GM23338 (cell line): ENCODE measurements at regions not wholly inside any gene's neighbourhood (a gene's known extent, or its start where the extent isn't known, plus 50 kb on each side); places are given as distances from the start of the nearest gene placed in this dataset.

Experiments
- CREB1 ChIP-seq: fragments of 250-450 bp; sonication (Bioruptor Pico); IDR thresholded peaks from 2 replicates; pipeline ENCODE4 v1.5.0; 2020; ENCODE audit warnings: low read depth, mild to moderate bottlenecking, moderate library complexity
- CTCF ChIP-seq, 2 experiments: fragments of 200-600 bp in 1 of 2; sonication (generic) in 1 of 2; conservative IDR thresholded peaks; 2 replicates each; pipeline versions ENCODE4 v1.5.1 to v1.6.1; 2016 to 2017; ENCODE audit warnings: antibody characterized with exemption in 2 of 2, low read depth in 2 of 2, mild to moderate bottlenecking in 2 of 2, moderate library complexity in 1 of 2
- ETS1 ChIP-seq: IDR thresholded peaks from 2 replicates; pipeline ENCODE4 v1.6.1; 2016; ENCODE audit warnings: antibody characterized with exemption
- EZH2 ChIP-seq: fragments of 200-600 bp; sonication (generic); IDR thresholded peaks from one replicate; pipeline ENCODE4 v1.8.0; 2017; ENCODE audit warnings: antibody characterized with exemption, mild to moderate bottlenecking, low read depth; ENCODE audit not compliant: unreplicated experiment
- EZH2phosphoT487 ChIP-seq: fragments of 200-600 bp; sonication (generic); IDR thresholded peaks from one replicate; pipeline ENCODE4 v1.8.1; 2018; ENCODE audit warnings: antibody characterized with exemption; ENCODE audit not compliant: unreplicated experiment
- NANOG ChIP-seq: IDR thresholded peaks from 2 replicates; pipeline ENCODE4 v1.6.1; 2016; ENCODE audit warnings: antibody characterized with exemption, borderline replicate concordance
- POLR2AphosphoS5 ChIP-seq: IDR thresholded peaks from 2 replicates; pipeline ENCODE4 v1.6.1; 2016; ENCODE audit warnings: antibody characterized with exemption, low read depth
- REST ChIP-seq: IDR thresholded peaks from one replicate; pipeline ENCODE4 v1.6.1; 2018; ENCODE audit warnings: antibody characterized with exemption; ENCODE audit not compliant: unreplicated experiment
- ZNF114 ChIP-seq: fragments of 250-450 bp; sonication (Bioruptor Pico); IDR thresholded peaks from 2 replicates; pipeline ENCODE4 v1.5.0; 2020; ENCODE audit warnings: mild to moderate bottlenecking, moderate library complexity

GRCh38 chr1:192945390-192946130 is 113.6 kb downstream of the UCHL5 start:
- TF ChIP-seq POLR2AphosphoS5 (no peak), CTCF (conservative IDR thresholded peaks at IDR 0.05; ENCODE audit: low read depth in 2 of 2) (no peak), ZNF114 (no peak), EZH2phosphoT487 (no peak), EZH2 (no peak), NANOG (no peak), CREB1 (no peak), ETS1 (no peak), REST (no peak)
